Neural cell (in vitro differentiated cells): ENCODE measurements at regions not wholly inside any gene's neighbourhood (a gene's known extent, or its start where the extent isn't known, plus 50 kb on each side); places are given as distances from the start of the nearest gene placed in this dataset.

Experiments
- H2AFZ ChIP-seq: fragments of 200-600, 300-800 bp; sonication (generic), shearing (Covaris generic); 2 replicates; pipeline ENCODE4 v1.6.0; 2014; ENCODE audit warnings: low read depth, mild to moderate bottlenecking, antibody characterized with exemption, low read length, moderate library complexity
- H3F3A ChIP-seq: fragments of 200-600 bp; shearing (Covaris generic); 2 replicates; pipeline ENCODE4 v1.6.1; 2016; ENCODE audit warnings: mild to moderate bottlenecking, moderate library complexity, mixed read lengths, antibody characterized with exemption, low read length; ENCODE audit not compliant: insufficient read depth, poor library complexity, severe bottlenecking
- H3K27ac ChIP-seq: fragments of 200-600, 300-800 bp; sonication (generic), shearing (Covaris generic); 2 replicates; pipeline ENCODE4 v1.5.1; 2014; ENCODE audit warnings: mild to moderate bottlenecking, low read length, moderate library complexity
- H3K27me3 ChIP-seq: fragments of 300-800, 200-600 bp; sonication (generic), shearing (Covaris generic); 2 replicates; pipeline ENCODE4 v1.6.0; 2014; ENCODE audit warnings: mild to moderate bottlenecking, low read depth, low read length, moderate library complexity; ENCODE audit not compliant: insufficient read depth
- H3K36me3 ChIP-seq: fragments of 300-800, 200-600 bp; sonication (generic), shearing (Covaris generic); 2 replicates; pipeline ENCODE4 v1.5.1; 2014; ENCODE audit warnings: mild to moderate bottlenecking, antibody characterized with exemption, low read length, moderate library complexity; ENCODE audit not compliant: insufficient read depth
- H3K4me2 ChIP-seq: fragments of 300-800, 200-600 bp; sonication (generic), shearing (Covaris generic); 2 replicates; pipeline ENCODE4 v1.6.0; 2014; ENCODE audit warnings: mild to moderate bottlenecking, low read length
- H3K4me3 ChIP-seq: fragments of 300-800, 200-600 bp; sonication (generic), shearing (Covaris generic); 2 replicates; pipeline ENCODE4 v1.5.1; 2014; ENCODE audit warnings: mild to moderate bottlenecking, low read length, moderate library complexity
- H3K79me2 ChIP-seq: fragments of 200-600 bp; shearing (Covaris generic); replicated peaks from 2 replicates; pipeline ENCODE4 v1.6.0; 2014; ENCODE audit warnings: mild to moderate bottlenecking, low read length, moderate library complexity; ENCODE audit not compliant: insufficient read depth
- H3K9ac ChIP-seq: fragments of 300-800, 200-600 bp; sonication (generic), shearing (Covaris generic); 2 replicates; pipeline ENCODE4 v1.6.1; 2016; ENCODE audit warnings: mild to moderate bottlenecking, low read length, mixed read lengths
- H3K9me2 ChIP-seq: fragments of 200-600 bp; shearing (Covaris generic); 2 replicates; pipeline ENCODE4 v1.6.1; 2016; ENCODE audit warnings: mild to moderate bottlenecking, low read length, mixed read lengths; ENCODE audit not compliant: insufficient read depth
- H3K9me3 ChIP-seq: fragments of 200-600, 300-800 bp; sonication (generic), shearing (Covaris generic); 2 replicates; pipeline ENCODE4 v1.6.1; 2016; ENCODE audit warnings: mild to moderate bottlenecking, mixed run types, low read length, moderate library complexity, mixed read lengths
- H4K20me1 ChIP-seq: fragments of 200-600 bp; shearing (Covaris generic); 2 replicates; pipeline ENCODE4 v1.6.1; 2016; ENCODE audit warnings: mild to moderate bottlenecking, mixed run types; ENCODE audit not compliant: insufficient read depth
- EP300 ChIP-seq: fragments of 450-650 bp; conservative IDR thresholded peaks from 2 replicates; pipeline ENCODE4 v1.6.1; 2014; ENCODE audit warnings: antibody characterized with exemption, mild to moderate bottlenecking, moderate library complexity; ENCODE audit not compliant: poor library complexity, severe bottlenecking
- EZH2 ChIP-seq: fragments of 200-600, 300-800 bp; shearing (Covaris generic), sonication (generic); IDR thresholded peaks from 2 replicates; pipeline ENCODE4 v1.6.1; 2014; ENCODE audit warnings: antibody characterized with exemption, low read length, borderline replicate concordance, mild to moderate bottlenecking; ENCODE audit not compliant: insufficient read depth, poor library complexity, severe bottlenecking
- MXI1 ChIP-seq: fragments of 450-650 bp; conservative IDR thresholded peaks from 2 replicates; pipeline ENCODE4 v1.6.1; 2014; ENCODE audit warnings: antibody characterized with exemption, mild to moderate bottlenecking; ENCODE audit not compliant: poor library complexity, severe bottlenecking
- POLR2AphosphoS5 ChIP-seq: IDR thresholded peaks from 2 replicates; pipeline ENCODE4 v1.6.1; 2012
- RAD21 ChIP-seq: fragments of 450-650 bp; conservative IDR thresholded peaks from 2 replicates; pipeline ENCODE4 v1.6.1; 2014; ENCODE audit warnings: antibody characterized with exemption, mild to moderate bottlenecking, moderate library complexity
- SMC3 ChIP-seq: fragments of 450-650 bp; conservative IDR thresholded peaks from 2 replicates; pipeline ENCODE4 v1.6.1; 2014; ENCODE audit warnings: antibody characterized with exemption, mild to moderate bottlenecking, moderate library complexity; ENCODE audit not compliant: poor library complexity
- TAF1 ChIP-seq: IDR thresholded peaks from 2 replicates; pipeline ENCODE4 v1.6.1; 2012; ENCODE audit warnings: low read depth
- TF ChIP-seq, protein P1 (sequence below): fragments of 450-650 bp; IDR thresholded peaks from 2 replicates; pipeline ENCODE4 v1.5.1; 2014; ENCODE audit warnings: antibody characterized with exemption, mild to moderate bottlenecking, moderate library complexity; ENCODE audit not compliant: poor library complexity, severe bottlenecking
- TF ChIP-seq, protein P2 (sequence below): IDR thresholded peaks from 2 replicates; pipeline ENCODE4 v1.6.1; 2012; ENCODE audit warnings: borderline replicate concordance

GRCh38 chr4:96175871-96176270, 336.0 kb downstream of the PDHA2 start:
- Histone ChIP-seq H3K9ac (no peak overlapping the region), H3K36me3 (no peaks in the 10 kb centered on the region), H3K27me3 (no peaks in the 10 kb centered on the region), H3F3A (no peaks in the 10 kb centered on the region), H3K9me3 (no peaks in the 10 kb centered on the region), H4K20me1 (no peaks in the 10 kb centered on the region), H2AFZ (no peak overlapping the region), H3K79me2 (no peaks in the 10 kb centered on the region), H3K9me2 (no peaks in the 10 kb centered on the region), H3K4me2 (no peak overlapping the region), H3K27ac (no peak overlapping the region), H3K4me3 (no peak overlapping the region)
- TF ChIP-seq, protein P1, sequence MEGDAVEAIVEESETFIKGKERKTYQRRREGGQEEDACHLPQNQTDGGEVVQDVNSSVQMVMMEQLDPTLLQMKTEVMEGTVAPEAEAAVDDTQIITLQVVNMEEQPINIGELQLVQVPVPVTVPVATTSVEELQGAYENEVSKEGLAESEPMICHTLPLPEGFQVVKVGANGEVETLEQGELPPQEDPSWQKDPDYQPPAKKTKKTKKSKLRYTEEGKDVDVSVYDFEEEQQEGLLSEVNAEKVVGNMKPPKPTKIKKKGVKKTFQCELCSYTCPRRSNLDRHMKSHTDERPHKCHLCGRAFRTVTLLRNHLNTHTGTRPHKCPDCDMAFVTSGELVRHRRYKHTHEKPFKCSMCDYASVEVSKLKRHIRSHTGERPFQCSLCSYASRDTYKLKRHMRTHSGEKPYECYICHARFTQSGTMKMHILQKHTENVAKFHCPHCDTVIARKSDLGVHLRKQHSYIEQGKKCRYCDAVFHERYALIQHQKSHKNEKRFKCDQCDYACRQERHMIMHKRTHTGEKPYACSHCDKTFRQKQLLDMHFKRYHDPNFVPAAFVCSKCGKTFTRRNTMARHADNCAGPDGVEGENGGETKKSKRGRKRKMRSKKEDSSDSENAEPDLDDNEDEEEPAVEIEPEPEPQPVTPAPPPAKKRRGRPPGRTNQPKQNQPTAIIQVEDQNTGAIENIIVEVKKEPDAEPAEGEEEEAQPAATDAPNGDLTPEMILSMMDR = no peak
- TF ChIP-seq SMC3 (no peak), EP300 (no peak), POLR2AphosphoS5 (no peak)
- TF ChIP-seq, protein P2, sequence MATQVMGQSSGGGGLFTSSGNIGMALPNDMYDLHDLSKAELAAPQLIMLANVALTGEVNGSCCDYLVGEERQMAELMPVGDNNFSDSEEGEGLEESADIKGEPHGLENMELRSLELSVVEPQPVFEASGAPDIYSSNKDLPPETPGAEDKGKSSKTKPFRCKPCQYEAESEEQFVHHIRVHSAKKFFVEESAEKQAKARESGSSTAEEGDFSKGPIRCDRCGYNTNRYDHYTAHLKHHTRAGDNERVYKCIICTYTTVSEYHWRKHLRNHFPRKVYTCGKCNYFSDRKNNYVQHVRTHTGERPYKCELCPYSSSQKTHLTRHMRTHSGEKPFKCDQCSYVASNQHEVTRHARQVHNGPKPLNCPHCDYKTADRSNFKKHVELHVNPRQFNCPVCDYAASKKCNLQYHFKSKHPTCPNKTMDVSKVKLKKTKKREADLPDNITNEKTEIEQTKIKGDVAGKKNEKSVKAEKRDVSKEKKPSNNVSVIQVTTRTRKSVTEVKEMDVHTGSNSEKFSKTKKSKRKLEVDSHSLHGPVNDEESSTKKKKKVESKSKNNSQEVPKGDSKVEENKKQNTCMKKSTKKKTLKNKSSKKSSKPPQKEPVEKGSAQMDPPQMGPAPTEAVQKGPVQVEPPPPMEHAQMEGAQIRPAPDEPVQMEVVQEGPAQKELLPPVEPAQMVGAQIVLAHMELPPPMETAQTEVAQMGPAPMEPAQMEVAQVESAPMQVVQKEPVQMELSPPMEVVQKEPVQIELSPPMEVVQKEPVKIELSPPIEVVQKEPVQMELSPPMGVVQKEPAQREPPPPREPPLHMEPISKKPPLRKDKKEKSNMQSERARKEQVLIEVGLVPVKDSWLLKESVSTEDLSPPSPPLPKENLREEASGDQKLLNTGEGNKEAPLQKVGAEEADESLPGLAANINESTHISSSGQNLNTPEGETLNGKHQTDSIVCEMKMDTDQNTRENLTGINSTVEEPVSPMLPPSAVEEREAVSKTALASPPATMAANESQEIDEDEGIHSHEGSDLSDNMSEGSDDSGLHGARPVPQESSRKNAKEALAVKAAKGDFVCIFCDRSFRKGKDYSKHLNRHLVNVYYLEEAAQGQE = no peak

GRCh38 chr4:96183611-96184010, 343.7 kb downstream of the PDHA2 start:
- no peaks in the 10 kb centered on the region for H3K79me2 ChIP-seq

More at GRCh38 chr4:96183611-96184010, 343.7 kb downstream of the PDHA2 start:
- Histone ChIP-seq H3K27me3 (no peaks in the 10 kb centered on the region), H3K9me3 (no peaks in the 10 kb centered on the region), H3K36me3 (no peaks in the 10 kb centered on the region), H4K20me1 (no peaks in the 10 kb centered on the region), H3K9me2 (no peaks in the 10 kb centered on the region), H3K27ac (no peak overlapping the region), H3K4me2 (no peak overlapping the region), H3F3A (no peaks in the 10 kb centered on the region), H3K4me3 (no peak overlapping the region), H2AFZ (no peak overlapping the region), H3K9ac (no peak overlapping the region)
- TF ChIP-seq MXI1 (no peak), TAF1 (no peak), EZH2 (no peak), SMC3 (no peak), EP300 (no peak), POLR2AphosphoS5 (no peak), RAD21 (no peak)
- TF ChIP-seq, protein P2 = no peak
- TF ChIP-seq, protein P1 = no peak
